COLO668 (cell line): ENCODE measurements at regions not wholly inside any gene's neighbourhood (a gene's known extent, or its start where the extent isn't known, plus 50 kb on each side); places are given as distances from the start of the nearest gene placed in this dataset.
"Not testable (repeated sequence)": the region's sequence is repeated elsewhere in the genome, so short reads cannot be mapped to it uniquely, and the experiment has no call there.

Experiments
- DNase-seq: peaks from one replicate; lab custom pipeline; 2025; ENCODE audit not compliant: unreplicated experiment; lab: John Stamatoyannopoulos, UW

DNA sequence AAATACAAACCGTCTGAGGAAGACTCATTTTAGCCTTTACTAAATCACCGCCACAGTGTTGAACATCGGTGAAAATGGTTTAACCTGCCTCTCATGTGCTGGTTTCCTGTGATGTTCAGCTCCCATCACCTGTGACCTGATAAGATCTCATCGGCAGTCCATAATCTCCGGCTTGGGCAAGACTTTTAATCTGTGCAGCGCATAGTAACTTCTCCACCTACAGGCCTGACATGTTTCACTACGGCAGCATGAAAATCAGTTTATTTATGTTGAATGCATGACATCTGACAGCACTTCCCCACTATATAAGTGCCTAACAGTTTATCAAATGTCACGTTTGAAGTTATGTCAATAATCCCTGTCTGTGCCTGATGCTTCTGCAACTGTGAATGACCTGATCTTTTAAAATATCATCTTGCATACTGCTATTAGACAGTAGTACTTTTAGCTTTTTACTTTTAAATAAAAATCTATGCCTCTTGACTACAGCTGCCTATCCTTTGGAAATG lies 1919.8 kb upstream of the AGA start:
- no peak for DNase-seq

DNA sequence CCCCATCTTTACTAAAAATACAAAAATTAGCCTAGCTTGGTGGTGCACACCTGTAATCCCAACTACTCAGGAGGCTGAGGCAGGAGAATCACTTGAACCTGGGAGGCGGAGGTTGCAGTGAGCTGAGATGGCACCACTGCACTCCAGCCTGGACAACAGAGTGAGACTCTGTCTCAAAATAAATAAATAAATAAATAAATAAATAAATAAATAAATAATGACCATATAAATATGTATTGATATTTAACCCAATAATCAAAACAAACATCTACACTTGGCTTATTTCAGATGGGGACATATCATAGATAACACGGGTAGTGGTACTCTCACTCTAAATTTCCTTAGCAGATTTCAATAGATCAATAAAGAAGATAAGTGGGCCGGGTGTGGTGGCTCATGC lies 1923.7 kb upstream of the AGA start:
- DNase-seq = not testable (repeated sequence)

DNA sequence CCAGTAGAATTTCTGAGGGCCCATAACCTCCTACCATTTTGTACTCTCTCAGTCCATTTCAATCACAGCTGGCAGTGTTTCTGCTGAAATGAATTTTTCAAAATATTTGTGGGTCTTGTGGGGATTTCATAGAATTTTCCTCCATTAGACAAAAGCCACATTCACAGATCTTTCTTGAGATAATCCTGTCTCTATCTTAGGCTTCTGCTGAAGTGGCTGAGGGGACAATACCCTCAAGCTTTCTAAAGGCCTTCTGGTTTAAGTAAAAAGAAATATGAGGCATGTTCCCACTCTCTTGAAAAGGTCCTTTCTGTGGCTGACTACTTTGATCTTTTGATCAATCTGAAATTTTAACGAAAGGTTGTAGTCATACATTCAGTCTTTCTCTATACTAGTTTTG lies 1930.0 kb upstream of the AGA start:
- DNase-seq = no peak

DNA sequence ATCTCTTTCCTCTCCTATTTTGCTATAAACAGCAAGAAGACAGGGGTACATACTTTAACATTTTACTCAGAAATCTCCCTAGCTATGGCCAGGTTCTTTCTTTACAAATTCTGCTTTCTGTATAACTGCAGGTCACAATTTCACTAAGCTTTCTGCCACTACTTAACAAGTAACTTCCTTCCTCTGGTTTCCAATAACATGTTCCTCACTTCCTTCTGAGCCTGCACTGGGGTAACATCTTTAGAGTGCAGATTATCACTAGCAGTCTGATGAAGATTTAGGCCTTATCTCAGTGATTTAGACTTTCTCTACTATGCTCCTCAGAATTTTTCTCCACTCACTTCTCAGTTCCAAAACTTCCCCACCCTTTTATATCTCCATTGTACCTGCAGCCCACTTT lies 1930.5 kb upstream of the AGA start:
- no peak for DNase-seq

DNA sequence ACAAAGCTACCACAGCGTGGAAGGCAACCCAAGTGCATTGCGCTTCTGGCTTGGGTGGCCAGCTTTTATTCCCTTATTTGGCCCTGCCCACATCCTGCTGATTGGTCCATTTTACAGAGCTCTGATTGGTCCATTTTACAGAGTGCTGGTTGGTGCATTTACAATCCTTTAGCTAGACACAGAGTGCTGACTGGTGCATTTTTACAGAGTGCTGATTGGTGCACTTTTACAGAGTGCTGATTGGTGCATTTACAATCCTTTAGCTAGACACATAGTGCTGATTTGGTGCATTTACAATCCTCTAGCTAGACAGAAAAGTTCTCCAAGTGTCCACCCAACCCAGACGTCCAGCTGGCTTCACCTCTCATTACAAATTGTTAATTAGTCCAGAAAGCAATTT lies 1936.6 kb upstream of the AGA start:
- not testable (repeated sequence) for DNase-seq

DNA sequence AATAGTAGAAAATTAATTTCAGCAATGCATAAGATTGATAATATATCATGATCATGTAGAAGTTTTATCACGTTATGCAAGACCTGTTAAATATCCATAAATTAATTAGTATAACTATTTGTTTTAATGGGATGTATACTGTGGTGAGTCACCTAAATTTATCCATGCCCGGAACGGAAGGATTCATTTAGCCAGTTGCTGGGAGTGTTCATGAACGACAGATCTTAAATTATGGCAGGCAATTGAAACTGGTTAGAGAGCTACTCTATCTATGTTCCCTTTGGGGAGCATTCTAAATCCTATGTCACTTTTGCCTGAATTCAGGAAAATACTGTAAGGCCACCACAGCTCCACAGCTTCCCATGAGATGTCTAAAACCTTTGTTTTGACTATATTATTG lies 1950.5 kb upstream of the AGA start:
- no peak for DNase-seq

DNA sequence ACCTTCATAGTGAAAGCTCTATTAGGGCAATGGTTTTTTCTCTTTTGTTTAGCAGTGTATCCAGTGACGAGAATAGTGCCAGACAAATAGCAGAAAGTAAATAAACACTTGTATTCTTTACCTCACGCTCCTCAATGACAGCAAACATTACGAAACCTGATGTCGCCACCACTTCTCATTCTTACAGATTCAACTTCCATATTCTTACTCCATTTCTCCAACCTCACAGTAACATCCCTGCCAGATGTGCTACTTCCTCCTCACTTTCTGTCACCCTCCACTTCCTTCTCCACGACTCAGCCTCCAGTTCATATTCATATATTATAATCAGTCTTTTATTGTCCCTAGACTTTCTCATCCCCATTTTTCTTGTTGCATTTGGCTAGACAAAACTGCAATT lies 1956.2 kb upstream of the AGA start:
- no peak for DNase-seq

DNA sequence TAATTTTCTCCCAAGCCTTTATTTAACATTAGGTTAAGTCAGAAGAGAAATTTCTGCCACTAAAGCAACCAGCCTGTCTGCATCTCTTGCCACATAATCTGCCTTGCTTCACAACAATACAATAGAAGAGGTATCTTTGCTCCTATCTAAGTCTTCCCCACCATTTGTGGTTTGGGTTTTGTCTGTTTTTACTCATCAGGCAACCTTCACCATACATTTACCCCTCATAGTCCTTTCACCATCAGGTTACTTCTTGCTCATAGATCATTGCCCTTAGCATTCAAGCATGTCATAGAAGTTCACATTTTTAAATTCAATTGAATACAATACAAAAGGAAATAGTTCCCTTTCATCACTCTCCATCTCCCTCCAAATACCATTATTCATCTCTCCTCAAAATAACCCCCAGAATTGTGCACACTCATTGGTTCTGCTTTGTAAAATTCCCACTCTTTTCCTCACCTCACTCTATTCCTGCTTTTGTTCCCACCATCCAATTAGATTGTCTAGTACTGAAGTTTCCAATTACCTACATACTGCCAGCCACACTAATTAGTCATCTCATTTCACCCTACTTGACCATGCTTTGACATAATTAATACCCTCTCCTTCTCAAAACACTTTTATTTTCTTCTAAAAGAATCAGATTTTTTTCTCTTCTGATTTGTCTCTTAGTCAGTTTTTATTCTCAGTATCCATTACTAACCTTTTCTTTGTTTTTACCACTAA lies 1957.0 kb upstream of the AGA start:
- no peak for DNase-seq

DNA sequence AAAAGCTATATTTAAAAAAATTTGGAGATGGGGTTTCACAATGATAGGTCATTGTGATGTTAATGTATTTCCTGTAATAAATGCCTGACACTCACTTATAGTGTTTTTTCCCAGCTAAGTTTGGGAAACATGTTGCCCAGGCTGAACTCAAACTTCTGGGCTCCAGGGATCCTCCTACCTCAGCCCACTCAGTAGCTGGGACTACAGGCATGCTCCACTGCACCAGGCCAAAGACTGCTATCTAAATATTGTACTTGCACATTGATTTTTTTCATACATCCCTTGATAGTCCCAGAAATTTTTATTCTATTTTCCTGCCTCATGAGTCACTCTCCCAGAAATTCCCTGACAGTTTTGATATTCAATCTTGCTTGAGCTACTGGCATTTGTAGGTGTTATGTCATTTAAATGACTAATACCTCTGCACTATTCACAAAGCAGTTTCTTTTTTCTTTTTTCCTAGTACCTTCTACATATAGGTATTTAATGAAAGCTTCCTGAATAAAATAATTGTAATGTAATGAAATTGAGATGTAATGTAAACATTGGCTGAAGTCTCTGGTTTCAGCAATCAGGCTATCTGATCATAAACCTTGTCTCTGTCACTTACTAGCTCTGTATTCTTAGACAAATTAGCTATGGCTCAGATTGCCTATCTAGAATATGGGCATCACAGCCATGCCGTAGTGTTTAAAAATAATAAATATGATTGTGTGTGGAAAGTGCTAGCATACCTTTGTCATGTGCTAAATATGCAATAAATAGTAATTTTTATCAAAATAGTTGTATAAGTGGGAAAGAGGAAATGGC lies 1973.0 kb upstream of the AGA start:
- peak; percentile 10 for DNase-seq

DNA sequence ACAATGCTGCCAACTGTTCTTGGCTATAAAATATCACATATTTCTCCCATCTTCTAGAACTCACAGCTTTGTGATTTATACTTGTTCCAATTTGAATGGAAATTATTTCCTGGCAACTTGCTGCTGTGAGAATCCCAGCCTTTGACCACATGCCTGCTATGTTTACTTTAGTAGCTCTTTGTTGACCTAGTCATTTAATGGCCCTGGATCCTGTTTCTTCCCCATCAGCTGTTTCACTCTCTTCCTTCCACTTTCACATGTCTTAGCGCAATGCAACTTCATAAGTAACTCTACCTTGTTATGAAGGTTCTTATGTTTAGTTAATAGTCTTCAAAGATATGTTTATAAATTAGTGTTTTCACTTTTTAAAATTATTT lies 1973.6 kb upstream of the AGA start:
- peak; percentile 34 for DNase-seq

DNA sequence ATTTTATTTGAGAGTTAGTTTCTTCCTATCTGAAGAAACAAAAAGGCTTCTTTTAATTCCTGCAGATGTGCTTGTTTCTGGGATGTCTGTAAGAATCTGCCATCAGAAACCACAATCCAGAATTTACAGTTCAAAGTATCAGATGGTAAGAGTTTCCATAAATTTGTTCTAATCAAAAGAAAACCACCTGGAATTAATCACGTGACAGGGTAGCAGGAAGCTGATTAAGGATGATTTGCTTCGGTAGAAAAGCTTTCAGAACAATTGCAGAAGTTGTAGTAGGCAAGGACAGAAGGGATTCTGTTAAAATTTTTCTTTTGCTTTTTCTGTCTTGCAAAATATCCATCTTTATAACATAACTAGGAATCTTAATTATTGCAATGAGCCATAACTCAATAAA lies 1975.1 kb upstream of the AGA start:
- no peak for DNase-seq

DNA sequence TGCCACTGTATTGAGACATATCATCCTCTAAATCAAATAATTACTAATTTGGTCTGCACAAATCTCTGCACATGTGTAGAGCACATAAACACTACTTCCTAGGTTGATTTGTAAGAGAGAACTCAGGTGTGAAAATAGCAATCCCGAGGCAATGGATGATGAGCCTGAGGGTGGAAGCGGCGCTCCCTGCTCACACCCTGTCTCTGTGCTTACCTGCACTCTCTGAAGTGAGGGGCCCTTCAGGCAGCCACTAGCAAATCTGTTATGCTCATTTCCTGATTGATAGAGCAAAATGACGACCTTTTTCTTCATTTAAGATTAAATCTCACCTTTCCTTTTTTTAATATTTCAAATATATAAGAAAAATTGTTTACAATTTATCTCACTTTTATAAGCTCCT lies 1995.7 kb upstream of the AGA start:
- no peak for DNase-seq

DNA sequence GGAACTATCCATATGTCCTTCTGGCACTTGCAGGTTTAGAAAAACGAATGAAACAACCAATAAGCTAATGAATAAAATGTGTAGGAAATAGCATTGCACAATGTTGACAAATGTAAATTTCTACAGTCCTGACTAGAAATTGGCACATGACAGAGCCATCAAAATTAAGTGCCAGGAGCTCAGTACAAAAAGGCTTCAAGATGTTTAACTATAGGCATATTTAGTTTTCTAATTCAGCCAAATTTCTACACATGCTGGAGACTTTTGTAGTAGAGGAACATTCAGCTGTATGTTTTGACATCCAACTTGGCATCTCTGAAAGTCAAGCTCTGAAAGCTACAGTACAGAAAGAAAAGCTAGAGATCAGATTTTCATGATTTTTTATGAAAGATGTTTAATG lies 1999.4 kb upstream of the AGA start:
- DNase-seq = no peak

DNA sequence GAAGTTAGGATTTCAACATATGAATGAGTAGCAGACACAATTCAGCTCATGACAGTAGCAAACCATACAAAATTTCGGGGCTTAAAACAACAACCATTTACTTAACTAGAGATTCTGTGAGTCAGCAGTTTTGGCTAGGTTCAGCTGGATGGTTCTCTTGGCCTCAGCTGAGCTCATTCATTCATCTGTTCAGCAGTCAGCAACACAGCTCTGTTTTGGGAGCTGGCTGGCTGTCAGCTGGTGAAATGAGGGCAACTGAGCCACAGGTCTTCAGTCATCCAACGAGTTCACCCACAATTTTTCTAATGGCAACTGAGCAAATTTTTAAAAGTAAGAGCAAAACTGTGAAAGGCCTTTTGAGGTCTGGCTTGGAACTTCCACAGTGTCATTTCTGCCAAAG lies 2005.1 kb upstream of the AGA start:
- DNase-seq = no peak

DNA sequence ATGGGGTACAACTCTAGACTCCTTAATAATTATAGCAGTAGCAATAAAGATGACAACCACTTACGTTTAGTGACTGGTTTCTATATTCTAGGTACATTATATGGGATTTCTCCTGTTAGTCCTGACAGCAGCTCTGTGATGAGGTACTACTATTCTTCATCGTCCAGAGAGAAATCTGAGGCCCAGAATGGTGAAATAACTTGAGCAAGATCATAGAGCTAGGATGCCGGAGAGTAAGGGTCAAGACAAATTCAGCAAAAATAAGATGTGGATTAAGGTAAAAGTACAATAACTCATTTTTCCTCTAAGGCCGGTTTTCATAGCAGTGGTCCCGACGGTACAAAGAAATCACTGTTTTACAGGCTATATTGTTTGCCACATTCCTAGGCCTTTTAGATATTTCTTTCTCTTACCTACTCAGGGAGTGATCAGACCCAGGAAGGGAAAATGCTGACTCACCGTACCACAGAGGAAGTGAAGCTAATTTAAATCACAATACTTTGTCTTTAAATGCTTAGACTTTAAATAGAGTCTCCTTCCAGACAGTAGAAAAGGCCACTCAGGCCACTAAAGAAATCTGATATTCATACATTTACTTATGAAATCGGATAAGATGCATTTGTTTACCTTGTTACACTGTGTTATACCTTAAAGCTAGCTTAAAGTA lies 2023.0 kb upstream of the AGA start:
- DNase-seq = no peak

DNA sequence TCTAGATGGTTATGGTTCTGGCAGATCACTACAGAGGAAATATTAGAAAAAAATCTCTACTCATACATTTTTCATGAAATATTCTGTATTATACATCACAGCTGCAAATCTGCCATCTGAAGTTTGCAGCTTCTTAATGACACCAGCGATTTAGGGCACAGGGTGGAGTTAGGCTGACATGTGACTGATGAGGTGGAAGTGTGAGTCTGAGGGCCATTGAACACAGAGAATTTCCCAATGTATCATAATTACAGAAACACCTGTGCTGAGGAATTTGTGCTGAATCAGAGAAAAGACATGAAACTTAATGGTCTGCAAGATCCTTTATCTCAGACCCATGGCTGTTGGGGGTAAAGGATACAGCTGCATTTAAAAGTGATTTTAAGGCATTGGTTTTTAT lies 2025.6 kb upstream of the AGA start:
- no peak for DNase-seq

DNA sequence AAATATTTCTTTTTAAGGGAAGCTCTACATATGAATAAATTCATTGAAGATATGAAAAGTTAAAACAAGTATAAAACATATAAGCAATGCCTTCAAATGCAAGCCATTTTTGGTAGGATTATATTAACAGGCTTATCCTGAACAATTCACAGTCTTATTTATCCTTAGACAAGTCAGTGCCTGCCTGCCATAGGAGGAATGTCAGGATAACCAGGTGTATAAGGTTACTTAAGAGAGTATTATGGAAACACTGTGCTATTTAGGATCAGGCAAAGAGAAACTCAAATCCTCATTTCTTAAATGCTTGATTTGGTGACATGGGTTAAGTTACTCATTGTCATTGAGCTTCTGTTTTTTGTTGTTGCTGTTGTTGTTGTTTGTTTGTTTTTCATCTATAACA lies 2029.9 kb upstream of the AGA start:
- DNase-seq = no peak

DNA sequence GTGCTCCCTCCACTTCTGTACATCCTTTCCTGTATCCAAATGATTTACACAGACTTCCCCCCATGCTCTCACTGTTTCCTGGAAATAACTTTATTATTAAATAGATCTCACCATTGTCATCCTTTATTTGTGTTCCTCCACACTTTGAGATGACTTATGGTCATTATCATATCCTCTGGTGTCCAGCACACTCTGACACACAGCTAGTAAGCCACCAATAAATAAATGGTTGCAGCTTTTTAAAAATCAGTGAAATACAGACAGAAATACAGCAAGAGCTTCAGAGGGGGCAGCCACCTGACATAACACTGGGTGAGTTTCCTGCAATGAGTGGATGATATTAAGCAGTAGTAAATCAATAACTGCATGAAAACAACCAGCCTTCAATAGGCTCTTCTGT lies 2036.4 kb upstream of the AGA start:
- DNase-seq = no peak

DNA sequence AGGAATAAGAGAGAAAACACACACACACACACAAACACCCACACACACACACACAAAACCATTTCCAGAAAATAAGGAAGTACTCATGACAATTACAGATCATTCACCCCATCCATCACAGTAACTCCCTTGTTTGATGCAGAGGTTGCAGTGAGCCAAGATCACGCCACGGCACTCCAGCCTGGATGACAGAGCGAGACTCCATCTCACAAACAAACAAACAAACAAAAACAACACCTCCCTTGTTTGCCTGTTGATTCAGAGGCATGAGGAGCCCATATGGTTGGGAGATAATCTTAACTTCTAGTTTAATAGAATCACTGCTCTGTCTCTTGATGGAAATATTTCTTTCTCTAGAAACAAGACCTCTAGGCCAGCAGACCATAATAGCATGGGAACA lies 2043.5 kb upstream of the AGA start:
- no peak for DNase-seq

DNA sequence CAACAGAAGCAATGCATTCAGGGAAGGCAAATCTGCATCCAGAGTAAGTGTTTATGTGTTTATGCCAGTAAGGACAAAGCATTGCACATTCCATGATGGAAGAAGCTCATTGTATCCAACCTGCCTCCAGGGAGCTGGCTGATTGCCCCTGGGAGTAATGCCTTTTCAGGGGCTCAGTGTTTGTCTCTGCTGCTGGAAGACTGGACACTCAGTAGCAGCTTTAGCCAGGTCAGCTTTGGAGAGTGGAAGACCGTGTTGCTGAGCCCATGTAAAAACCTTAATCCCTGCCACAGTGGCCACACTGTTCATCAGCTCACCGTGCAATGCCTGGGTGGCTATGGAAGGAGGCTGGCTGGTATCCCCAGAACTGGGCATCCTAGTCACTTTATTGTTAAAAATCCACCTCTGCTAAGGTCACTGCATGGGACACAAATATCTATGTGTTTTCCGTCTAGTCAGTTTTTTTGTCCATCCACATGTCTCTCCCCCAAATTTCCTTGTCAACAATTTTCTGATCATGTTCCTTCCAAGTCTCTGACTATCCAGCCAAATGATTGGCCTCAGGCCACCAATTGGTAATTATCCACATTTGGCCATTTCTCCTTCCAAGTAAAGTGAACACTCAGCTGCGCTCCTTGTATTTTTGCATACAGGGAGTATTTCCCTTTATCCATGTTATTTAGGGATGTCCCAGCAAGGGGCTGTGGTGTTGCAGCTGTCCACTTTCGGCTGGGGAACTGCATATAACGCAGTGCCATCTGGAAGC lies 2044.5 kb upstream of the AGA start:
- no peak for DNase-seq
